ENCODE measurements at regions not wholly inside any gene's neighbourhood (a gene's known extent, or its start where the extent isn't known, plus 50 kb on each side); places are given as distances from the start of the nearest gene placed in this dataset.

DNA sequence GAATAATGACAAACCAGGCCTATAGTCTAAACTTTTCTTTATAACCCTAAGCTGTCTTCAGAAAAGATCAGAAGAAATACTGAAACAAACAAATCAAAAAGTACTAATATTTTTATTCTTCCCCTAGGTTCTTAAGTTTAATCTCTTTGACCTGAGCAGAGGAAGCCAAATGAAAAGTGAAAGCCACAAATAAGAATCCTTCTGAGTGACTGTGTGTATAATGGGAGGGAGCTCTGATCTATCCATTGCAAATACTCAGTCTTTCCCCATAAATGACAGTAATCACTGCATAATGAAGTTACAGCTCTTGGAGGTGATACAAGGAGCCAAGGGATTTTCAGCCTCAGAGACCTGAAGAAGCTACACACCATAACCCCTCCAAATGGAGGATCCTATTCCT lies 126.9 kb upstream of the ATP10B start:
- TF ChIP-seq CTCF (conservative IDR thresholded peaks at IDR 0.05; ENCODE audit: control insufficient read depth, insufficient read depth, low read depth, low read length): no peak
- H3K4me3 ChIP-seq (ENCODE audit: control insufficient read depth, low read depth, low read length): no peak overlapping the region
- no peak for DNase-seq (ENCODE audit: low read depth)

DNA sequence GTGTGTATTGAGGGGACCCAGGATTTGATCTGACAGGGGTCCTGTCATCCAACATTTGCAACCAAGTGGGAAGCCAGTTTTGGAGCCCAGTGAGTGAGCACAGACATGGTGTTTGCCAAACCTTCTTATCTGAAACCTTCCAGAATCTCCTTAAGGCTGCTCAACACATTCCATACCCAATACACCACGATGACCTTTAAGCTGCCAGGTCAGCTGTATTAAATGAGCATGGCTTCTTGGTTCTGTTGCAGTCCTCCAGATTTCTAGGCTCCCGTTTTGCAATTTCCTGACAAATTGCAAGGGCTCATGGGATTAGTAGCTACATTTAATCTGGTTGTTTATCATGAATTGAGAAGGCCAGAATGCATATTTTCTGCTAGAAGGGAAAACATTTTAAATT lies 124.2 kb upstream of the ATP10B start:
- DNase-seq (ENCODE audit: low read depth): no peak
- H3K4me3 ChIP-seq (ENCODE audit: control insufficient read depth, low read depth, low read length): no peak overlapping the region
- no peak for TF ChIP-seq CTCF (conservative IDR thresholded peaks at IDR 0.05; ENCODE audit: control insufficient read depth, insufficient read depth, low read depth, low read length)

GRCh38 chr5:160970605-160971191 lies 118.7 kb upstream of the ATP10B start:
- DNase-seq (ENCODE audit: low read depth): peak; percentile 49
- H3K4me3 ChIP-seq (ENCODE audit: control insufficient read depth, low read depth, low read length): no peak overlapping the region

DNA sequence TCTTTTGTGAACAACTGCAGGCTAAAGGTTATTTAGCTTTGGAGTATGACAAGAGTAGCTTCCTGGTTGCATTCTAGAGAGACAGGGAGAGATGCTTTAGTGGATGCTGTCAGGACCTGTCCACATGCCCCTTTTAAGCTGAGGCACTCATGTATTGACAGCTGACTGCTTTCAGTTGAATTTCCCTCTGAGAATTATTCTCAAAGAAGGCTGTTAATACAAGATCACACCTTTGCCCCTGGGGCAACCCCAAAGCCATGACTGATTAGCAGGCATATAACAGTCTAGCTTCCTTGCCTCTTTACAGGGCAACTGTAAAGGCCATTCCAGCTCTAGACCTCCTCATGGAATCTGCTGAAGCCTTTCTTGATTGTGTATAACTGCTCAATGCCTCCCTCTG lies 117.6 kb upstream of the ATP10B start:
- no peak for DNase-seq (ENCODE audit: low read depth)
- no peak for TF ChIP-seq CTCF (conservative IDR thresholded peaks at IDR 0.05; ENCODE audit: control insufficient read depth, insufficient read depth, low read depth, low read length)

More at GRCh38 chr5:160970605-160971191, 118.7 kb upstream of the ATP10B start:
- peak; percentile 47 for TF ChIP-seq CTCF (conservative IDR thresholded peaks at IDR 0.05; ENCODE audit: control insufficient read depth, insufficient read depth, low read depth, low read length)

GRCh38 chr5:160968480-160968879 lies 116.5 kb upstream of the ATP10B start:
- TF ChIP-seq CTCF (conservative IDR thresholded peaks at IDR 0.05; ENCODE audit: control insufficient read depth, insufficient read depth, low read depth, low read length): no peak
- no peak for DNase-seq (ENCODE audit: low read depth)
- H3K4me3 ChIP-seq (ENCODE audit: control insufficient read depth, low read depth, low read length): no peak overlapping the region

More for the DNA sequence above, 117.6 kb upstream of the ATP10B start:
- no peak overlapping the region for H3K4me3 ChIP-seq (ENCODE audit: control insufficient read depth, low read depth, low read length)

DNA sequence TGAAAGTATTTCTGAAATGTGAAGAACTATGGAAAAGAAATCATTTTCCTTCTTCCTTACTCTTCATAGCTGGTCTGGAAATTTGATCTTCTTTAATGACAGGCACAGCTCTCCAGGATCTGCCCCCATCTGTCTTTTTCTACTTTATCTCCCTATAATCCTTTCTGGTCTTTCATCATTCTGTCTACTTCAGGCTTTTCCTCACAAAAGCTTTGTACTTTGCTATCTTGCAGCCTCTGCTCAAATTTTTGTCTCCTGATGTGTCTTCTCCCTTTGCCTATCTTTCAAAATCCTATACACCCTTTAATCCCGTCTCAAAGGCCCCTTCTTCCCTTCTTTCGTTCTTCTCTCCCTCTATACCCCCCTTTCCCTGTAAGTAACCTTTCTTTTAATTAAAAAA lies 114.9 kb upstream of the ATP10B start:
- DNase-seq (ENCODE audit: low read depth): no peak
- TF ChIP-seq CTCF (conservative IDR thresholded peaks at IDR 0.05; ENCODE audit: control insufficient read depth, insufficient read depth, low read depth, low read length): no peak
- H3K4me3 ChIP-seq (ENCODE audit: control insufficient read depth, low read depth, low read length): no peak overlapping the region

DNA sequence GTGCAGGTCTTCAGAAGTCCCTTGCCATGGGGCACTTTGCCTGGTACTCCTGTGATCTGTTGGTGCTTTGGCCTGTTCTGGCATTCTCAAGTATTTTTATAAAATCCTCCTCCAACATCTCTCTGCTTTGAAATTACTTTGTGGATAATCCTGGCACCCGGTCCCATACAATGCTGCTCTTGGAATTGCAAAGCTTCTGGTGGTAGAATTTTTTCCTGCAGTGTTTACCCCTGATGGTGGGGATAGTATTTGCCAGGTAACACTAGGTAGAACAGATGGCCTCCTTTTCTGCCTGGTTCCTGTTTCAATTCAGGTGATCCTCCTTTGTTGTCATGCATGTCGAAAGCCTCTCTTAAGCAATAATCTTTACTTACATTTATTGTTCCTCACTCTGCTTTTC lies 109.8 kb upstream of the ATP10B start:
- H3K4me3 ChIP-seq (ENCODE audit: control insufficient read depth, low read depth, low read length): no peak overlapping the region
- no peak for TF ChIP-seq CTCF (conservative IDR thresholded peaks at IDR 0.05; ENCODE audit: control insufficient read depth, insufficient read depth, low read depth, low read length)
- no peak for DNase-seq (ENCODE audit: low read depth)

All from fibroblast of mammary gland (primary cell).